Stomach (tissue), 8 donors: ENCODE measurements at regions not wholly inside any gene's neighbourhood (a gene's known extent, or its start where the extent isn't known, plus 50 kb on each side); places are given as distances from the start of the nearest gene placed in this dataset.

ENCODE experiments used
- DNase-seq, 2 donors: peaks; one replicate each; pipeline versions ENCODE4 v3.0.0 to v3.0.0-alpha.2; 2013 to 2019
- H3K27ac ChIP-seq, 5 donors: fragments of 200-600 bp in 4 of 5; sonication (generic) in 4 of 5; one replicate each; pipeline ENCODE4 v1.5.1; 2013 to 2019; ENCODE audit warnings: mild to moderate bottlenecking in 1 of 5, moderate library complexity in 1 of 5
- H3K27me3 ChIP-seq, 3 donors: fragments of 200-600 bp; sonication (generic); one replicate each; pipeline ENCODE4 v1.5.1; 2017 to 2019; ENCODE audit warnings: mixed run types in 1 of 3
- H3K36me3 ChIP-seq, 4 donors: fragments of 200-600 bp; sonication (generic); 1 replicate in 3 of 4; 2 replicates in 1 of 4; pipeline ENCODE4 v1.5.1; 2016 to 2019
- H3K4me1 ChIP-seq, 4 donors: fragments of 200-600 bp; sonication (generic); one replicate each; pipeline ENCODE4 v1.5.1; 2016 to 2019
- H3K4me3 ChIP-seq, 4 donors: fragments of 200-600 bp; sonication (generic) in 3 of 4; one replicate each; pipeline ENCODE4 v1.5.1; 2016 to 2019; ENCODE audit warnings: mild to moderate bottlenecking in 1 of 4
- H3K9me3 ChIP-seq, 4 donors: fragments of 200-600 bp; sonication (generic); one replicate each; pipeline ENCODE4 v1.5.1; 2016 to 2019
- EP300 ChIP-seq: sonication (generic); formaldehyde crosslinking; IDR thresholded peaks from one replicate; pipeline ENCODE4 v1.6.1; 2017; ENCODE audit warnings: antibody characterized with exemption
- POLR2A ChIP-seq, 4 donors: fragments of 450-650 bp; IDR thresholded peaks; one replicate each; pipeline ENCODE4 v1.6.1; 2016; ENCODE audit warnings: antibody characterized with exemption in 4 of 4, control low read depth in 2 of 4, mild to moderate bottlenecking in 1 of 4, moderate library complexity in 1 of 4
- POLR2AphosphoS5 ChIP-seq, 3 donors: sonication (generic); formaldehyde crosslinking; IDR thresholded peaks; one replicate each; pipeline ENCODE4 v1.6.1; 2016; ENCODE audit warnings: antibody characterized with exemption in 3 of 3
- WGBS, 5 donors: extraction: QIAGEN DNeasy Blood & Tissue Kit in 3 of 5; methylation state at CpG; one replicate each; pipeline versions ENCODE4 v1.1.5 to v1.1.7; 2013 to 2018; 5-methylcytosine and 5-hydroxymethylcytosine counted together
- intact Hi-C: fragments of 100-400 bp; cut with DNase I; formaldehyde crosslinking; loops from one replicate; pipeline ENCODE4 v1.15.1; 2023; ENCODE audit warnings: low total_unique reads
- TF ChIP-seq, protein P1 (sequence below), 7 experiments: fragments of 450-650 bp in 4 of 7; fragments of 200-600 bp in 3 of 7; sonication (generic) in 3 of 7; IDR thresholded peaks; one replicate each; pipeline ENCODE4 v1.5.1; 2016 to 2019; ENCODE audit warnings: antibody characterized with exemption in 7 of 7, control low read depth in 2 of 7, mild to moderate bottlenecking in 1 of 7
- donor health status: healthy with polysubstance abuse.
- donor health status: Bipolar disorder and iron deficiency.
- donor health status: healthy.

DNA sequence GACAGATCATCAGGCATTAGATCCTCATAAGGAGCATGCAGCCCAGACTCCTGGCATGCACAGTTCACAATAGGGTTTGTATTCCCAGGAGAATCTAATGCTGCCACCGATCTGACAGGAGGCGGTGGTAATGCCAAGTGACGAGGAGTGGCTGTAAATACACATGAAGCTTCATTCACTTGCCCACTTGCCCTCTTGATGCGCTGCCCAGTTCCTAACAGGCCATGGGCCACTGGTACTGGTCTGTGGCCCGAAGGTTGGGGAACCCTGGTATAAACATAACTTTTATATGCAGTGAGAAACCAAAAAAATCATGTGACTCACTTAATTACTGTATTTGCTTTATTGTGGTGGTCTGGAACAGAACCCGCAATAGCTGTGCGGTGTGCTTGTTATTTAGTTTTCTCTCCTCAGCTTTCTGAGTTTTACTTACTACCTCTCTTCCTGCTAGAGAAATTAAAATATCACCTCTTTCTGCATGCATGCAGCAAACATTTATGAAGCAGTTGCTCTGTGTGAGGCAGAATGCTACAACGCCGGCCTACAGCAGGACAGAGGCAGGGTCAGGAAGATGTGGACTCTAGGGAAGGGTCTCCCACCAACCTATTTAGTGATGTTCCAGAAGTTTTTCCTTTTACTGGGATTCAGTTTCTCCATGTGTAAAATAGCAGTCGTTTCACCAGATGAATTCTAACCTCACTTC, 151.3 kb downstream of the MAF start:
- 91 to 96% (median 92%) methylated on average over 10 of the region's 10 CpGs for WGBS, 5 donors
- no peaks in the 10 kb centered on the region for H3K36me3 ChIP-seq
- intact Hi-C loops, result no loop called here
- no peaks in the 10 kb centered on the region for H3K27me3 ChIP-seq
- no peak overlapping the region for H3K4me3 ChIP-seq
- no peak overlapping the region for H3K27ac ChIP-seq
- TF ChIP-seq POLR2A (IDR thresholded peaks at IDR 0.05), result no peak
- TF ChIP-seq, protein P1, sequence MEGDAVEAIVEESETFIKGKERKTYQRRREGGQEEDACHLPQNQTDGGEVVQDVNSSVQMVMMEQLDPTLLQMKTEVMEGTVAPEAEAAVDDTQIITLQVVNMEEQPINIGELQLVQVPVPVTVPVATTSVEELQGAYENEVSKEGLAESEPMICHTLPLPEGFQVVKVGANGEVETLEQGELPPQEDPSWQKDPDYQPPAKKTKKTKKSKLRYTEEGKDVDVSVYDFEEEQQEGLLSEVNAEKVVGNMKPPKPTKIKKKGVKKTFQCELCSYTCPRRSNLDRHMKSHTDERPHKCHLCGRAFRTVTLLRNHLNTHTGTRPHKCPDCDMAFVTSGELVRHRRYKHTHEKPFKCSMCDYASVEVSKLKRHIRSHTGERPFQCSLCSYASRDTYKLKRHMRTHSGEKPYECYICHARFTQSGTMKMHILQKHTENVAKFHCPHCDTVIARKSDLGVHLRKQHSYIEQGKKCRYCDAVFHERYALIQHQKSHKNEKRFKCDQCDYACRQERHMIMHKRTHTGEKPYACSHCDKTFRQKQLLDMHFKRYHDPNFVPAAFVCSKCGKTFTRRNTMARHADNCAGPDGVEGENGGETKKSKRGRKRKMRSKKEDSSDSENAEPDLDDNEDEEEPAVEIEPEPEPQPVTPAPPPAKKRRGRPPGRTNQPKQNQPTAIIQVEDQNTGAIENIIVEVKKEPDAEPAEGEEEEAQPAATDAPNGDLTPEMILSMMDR (IDR thresholded peaks at IDR 0.05), result no peak
- peaks cover 0 to 6% (median 0%) of the 10 kb centered on the region in 4 donors for H3K4me1 ChIP-seq
- DNase-seq, result no peak
- no peaks in the 10 kb centered on the region for H3K9me3 ChIP-seq

DNA sequence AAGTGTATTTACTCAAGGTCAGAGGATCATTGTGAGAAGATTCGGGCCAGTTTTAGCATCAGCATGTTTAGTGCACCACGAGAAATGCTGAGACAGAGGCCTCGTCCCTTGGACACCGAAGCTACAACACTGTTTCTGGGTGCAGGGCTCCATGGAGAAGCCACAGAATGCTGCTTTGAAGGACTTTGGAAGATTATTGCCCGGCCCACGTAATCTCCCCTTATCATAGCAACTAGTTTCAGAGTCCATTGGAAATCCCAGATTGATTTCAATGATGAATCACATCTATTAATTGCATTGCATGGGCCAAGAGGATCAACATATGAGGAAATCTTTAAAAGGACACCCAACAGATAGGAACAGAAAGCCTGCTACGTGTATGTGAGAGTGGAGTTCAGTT, 156.0 kb downstream of the MAF start:
- H3K36me3 ChIP-seq, result no peaks in the 10 kb centered on the region
- intact Hi-C loops, result no loop called here
- no peak overlapping the region for H3K4me3 ChIP-seq
- H3K27me3 ChIP-seq, result no peaks in the 10 kb centered on the region
- H3K4me1 ChIP-seq, result no peaks in the 10 kb centered on the region
- H3K27ac ChIP-seq, result no peak overlapping the region
- WGBS, 5 donors, result 79 to 91% (median 88%) methylated on average over 7 of the region's 7 CpGs
- no peaks in the 10 kb centered on the region for H3K9me3 ChIP-seq
- no peak for TF ChIP-seq POLR2A (IDR thresholded peaks at IDR 0.05)
- TF ChIP-seq EP300, result no peak
- TF ChIP-seq, protein P1 (IDR thresholded peaks at IDR 0.05), result no peak
- no peak for TF ChIP-seq POLR2AphosphoS5 (IDR thresholded peaks at IDR 0.05)
- no peak for DNase-seq

DNA sequence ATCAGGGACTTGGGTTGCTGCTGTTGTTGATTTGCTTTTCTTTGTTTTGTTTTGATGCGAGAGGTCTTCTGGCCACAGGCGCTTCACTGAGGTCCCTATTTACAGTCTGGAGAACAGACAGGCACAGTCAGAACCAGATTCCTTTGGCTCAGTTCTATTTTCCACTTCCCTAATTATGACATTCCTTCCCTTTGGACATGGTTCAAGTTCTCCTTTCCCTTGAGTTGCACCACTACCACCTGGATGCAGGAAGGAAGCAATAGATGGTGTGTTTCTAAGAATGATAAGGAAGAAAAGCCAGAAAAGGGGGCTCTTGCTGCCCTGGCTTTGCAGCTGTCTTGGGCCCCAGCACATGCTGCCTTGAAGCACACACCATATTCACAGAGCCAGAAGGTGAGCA, 160.6 kb downstream of the MAF start:
- Histone ChIP-seq H3K27me3 (no peaks in the 10 kb centered on the region), H3K4me1 (peaks cover 0 to 16% (median 4%) of the 10 kb centered on the region in 4 donors), H3K4me3 (no peak overlapping the region), H3K36me3 (no peaks in the 10 kb centered on the region), H3K9me3 (no peaks in the 10 kb centered on the region), H3K27ac (no peak overlapping the region)
- DNase-seq, result peak in 1 of 2 donors; percentile 27
- TF ChIP-seq, protein P1 (IDR thresholded peaks at IDR 0.05), result no peak
- TF ChIP-seq POLR2A (IDR thresholded peaks at IDR 0.05) (no peak), POLR2AphosphoS5 (IDR thresholded peaks at IDR 0.05) (no peak), EP300 (no peak)
- intact Hi-C loops, result no loop called here
- 72 to 86% (median 85%) methylated on average over 2 of the region's 2 CpGs for WGBS, 5 donors

DNA sequence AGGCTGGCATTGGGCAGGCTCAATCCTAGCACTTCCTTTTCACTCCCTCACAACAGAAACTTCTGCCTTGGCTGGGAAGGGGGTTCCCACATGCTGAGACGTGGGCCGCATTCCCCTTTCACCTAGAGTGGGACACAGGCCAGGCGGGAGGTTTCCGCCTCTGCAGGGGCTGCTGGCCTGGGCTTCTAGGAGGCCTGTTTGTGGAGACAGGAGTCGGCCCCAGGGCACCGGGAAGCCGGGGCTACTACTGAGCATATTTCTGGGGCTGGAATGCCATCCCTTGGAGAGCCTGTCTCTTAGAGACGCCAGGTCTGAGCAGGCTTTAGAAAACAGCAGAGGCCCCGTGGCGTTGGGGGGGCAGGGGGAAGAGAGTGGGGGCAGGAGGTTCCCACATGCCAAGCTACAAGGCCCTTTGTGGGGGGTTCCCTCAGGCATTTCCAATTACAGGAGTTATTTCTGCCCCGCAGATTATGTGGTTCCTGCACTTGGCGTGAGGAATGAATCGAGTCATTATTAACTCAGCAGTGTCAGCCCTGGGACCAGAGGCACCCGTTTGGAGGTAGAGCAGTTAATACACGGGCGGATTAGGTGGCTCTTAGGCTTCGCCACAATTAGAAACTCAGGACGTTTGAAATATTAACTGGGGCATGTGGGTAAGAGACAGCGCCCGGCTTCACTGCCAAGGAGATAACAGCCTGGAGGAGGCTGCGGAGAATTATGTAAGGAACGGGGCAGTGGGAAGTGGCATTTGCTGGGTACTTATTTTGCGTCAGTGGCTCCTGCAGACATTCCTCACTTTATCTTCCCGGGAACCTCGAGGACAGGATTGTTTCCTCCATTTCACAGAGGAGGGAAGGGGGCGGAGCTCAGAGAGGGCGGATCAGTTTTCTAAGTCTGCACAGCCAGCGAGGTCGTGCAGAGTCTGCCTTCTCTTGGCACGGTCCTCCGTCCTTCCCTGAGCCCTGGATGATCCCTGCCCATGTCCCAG, 162.5 kb downstream of the MAF start:
- TF ChIP-seq POLR2AphosphoS5 (IDR thresholded peaks at IDR 0.05), result no peak
- TF ChIP-seq EP300, result no peak
- no peak for TF ChIP-seq POLR2A (IDR thresholded peaks at IDR 0.05)
- TF ChIP-seq, protein P1 (IDR thresholded peaks at IDR 0.05), result no peak
- peak in 1 of 2 donors; percentile 32 for DNase-seq
- Histone ChIP-seq H3K27me3 (no peaks in the 10 kb centered on the region), H3K4me1 (peaks cover 0 to 16% (median 4%) of the 10 kb centered on the region in 4 donors), H3K4me3 (peak overlapping the region in 2 of 4 donors; percentile 4 to 12), H3K9me3 (no peaks in the 10 kb centered on the region), H3K36me3 (no peaks in the 10 kb centered on the region), H3K27ac (peak overlapping the region in 2 of 5 donors; percentile 7 to 50)
- intact Hi-C loops, result no loop called here
- WGBS, 5 donors, result 50 to 64% (median 58%) methylated on average over 24 to 31 of the region's 31 CpGs
